ENCODE measurements at regions not wholly inside any gene's neighbourhood (a gene's known extent, or its start where the extent isn't known, plus 50 kb on each side); places are given as distances from the start of the nearest gene placed in this dataset.

- TF ChIP-seq ZNF124 (CRISPR knock-in tag; IDR thresholded peaks at IDR 0.05) (no peak), ATF1 (CRISPR knock-in tag; IDR thresholded peaks at IDR 0.05) (no peak), ATF1 (tag; IDR thresholded peaks at IDR 0.05) (no peak), CREB1 (IDR thresholded peaks at IDR 0.05) (no peak), CREB1 (CRISPR knock-in tag; IDR thresholded peaks at IDR 0.05) (no peak), REST (IDR thresholded peaks at IDR 0.05; ENCODE audit: borderline replicate concordance) (no peak), REST (CRISPR knock-in tag; IDR thresholded peaks at IDR 0.05; ENCODE audit: low read depth) (no peak), CHD4 (IDR thresholded peaks at IDR 0.05; ENCODE audit: insufficient read depth, insufficient replicate concordance, low read depth, low read length, poor library complexity, severe bottlenecking) (no peak), YBX1 (IDR thresholded peaks at IDR 0.05) (no peak), MTA3 (IDR thresholded peaks at IDR 0.05; ENCODE audit: borderline replicate concordance) (no peak), SAP30 (IDR thresholded peaks at IDR 0.05; ENCODE audit: borderline replicate concordance, insufficient read depth, low read depth, low read length, poor library complexity, severe bottlenecking) (no peak), KDM4B (IDR thresholded peaks at IDR 0.05; ENCODE audit: borderline replicate concordance in 2 of 2, low read depth in 1 of 2) (no peak), CHD7 (IDR thresholded peaks at IDR 0.05; ENCODE audit: low read depth, low read length) (no peak), SP1 (CRISPR knock-in tag; IDR thresholded peaks at IDR 0.05) (no peak), NBN (IDR thresholded peaks at IDR 0.05; ENCODE audit: low read depth) (no peak)
Measured at GRCh38 chr1:84759756-84760155, 69.5 kb upstream of the SSX2IP start.

Measured in K562 (cell line).